Nucleus accumbens (tissue), 56 donors: ENCODE measurements at regions not wholly inside any gene's neighbourhood (a gene's known extent, or its start where the extent isn't known, plus 50 kb on each side); places are given as distances from the start of the nearest gene placed in this dataset.
"Not testable (repeated sequence)": the region's sequence is repeated elsewhere in the genome, so short reads cannot be mapped to it uniquely, and the experiment has no call there.

ENCODE experiments used
- DNase-seq, 56 donors: peaks; one replicate each; lab custom pipeline; 2025; lab: John Stamatoyannopoulos, UW

DNA sequence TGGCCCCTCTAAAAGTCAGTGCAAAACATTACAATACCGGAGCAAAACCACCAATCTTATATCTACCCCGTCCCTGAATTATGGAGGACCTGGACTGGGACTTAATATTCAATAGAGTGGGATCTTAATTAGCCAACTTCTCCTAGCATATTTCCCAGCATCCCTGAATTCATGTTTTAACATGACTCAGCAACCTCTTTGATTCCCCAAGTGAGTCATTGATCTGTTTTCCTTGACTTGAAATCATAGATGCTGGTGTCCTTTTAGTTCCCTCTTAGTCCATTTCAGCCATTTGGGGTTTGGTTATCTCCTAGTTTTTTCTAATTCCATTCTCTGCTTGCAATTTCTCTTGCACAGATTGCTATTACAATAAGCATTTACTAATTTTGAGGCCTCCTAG, 677.7 kb upstream of the CELF4 start:
- DNase-seq: no peak

- no peak for DNase-seq
Measured at GRCh38 chr18:38241736-38242135, 676.1 kb upstream of the CELF4 start.

DNA sequence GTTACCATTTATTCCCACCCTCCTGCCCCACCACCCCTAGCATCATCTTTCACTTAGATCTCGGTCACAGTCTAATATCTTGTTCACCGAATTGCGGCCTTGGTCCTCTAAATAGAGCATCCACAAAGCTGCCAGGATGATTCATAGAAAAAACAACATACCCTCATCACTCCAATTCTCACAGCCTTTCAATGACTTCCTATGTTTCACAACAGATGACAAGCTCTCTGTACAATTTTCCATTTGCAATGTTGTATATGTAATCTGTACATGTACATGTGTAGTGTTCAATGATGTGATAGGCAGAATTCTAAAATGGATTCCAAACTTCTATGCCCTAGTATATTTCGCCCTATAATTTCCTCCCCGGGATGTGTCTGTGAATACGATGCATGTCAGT, 675.6 kb upstream of the CELF4 start:
- DNase-seq: no peak

GRCh38 chr18:38239606-38240005, 674.0 kb upstream of the CELF4 start:
- no peak for DNase-seq

DNA sequence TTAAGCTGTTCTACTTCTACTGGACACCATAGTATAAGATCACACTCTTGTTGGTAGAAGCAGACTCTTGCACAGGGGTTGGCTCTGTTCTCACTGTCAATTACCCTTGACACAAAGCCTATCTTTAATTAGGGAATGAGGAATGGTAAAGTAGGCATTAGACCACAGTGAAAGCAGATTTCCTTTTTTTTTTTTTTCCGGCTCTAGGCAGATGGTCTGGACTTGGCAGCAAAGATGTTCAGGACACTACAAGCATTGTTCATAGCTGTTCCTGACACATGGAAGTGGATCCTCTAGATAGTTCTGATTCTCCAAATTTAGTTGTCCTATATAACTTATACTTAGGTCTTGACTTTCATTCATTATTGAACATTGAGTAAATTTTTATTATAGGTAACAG, 672.2 kb upstream of the CELF4 start:
- no peak for DNase-seq

DNA sequence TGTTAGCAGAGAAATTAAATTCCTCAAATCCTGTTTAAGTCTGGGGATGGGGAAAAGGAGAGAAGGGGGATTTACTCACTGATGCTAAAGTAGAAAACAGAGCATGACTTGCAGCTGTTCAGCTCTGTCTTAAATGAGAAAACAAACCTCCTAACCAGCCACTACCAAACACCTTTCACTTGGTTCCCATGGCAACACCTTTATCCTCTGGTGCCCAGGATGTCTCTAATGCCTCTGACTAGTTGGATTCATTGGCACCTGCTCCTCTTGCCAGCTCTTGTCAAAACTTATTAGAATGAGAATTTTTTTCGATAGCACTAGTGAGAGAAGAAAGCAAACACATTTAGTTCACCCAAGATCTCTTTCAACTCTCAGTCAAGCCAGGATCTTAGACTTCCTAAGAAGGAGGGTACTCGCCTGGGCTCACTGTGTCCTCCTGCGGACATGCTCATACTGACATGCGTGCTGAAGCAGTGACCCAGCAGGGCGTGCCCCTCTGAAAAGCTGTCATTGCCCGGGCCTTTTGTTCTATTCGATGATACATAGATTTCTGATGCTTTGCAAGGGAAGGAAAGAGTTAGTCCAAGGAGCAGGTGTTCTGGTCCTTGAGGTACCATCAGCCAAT, 656.0 kb upstream of the CELF4 start:
- peak in 1 of 56 donors; percentile 3 for DNase-seq

DNA sequence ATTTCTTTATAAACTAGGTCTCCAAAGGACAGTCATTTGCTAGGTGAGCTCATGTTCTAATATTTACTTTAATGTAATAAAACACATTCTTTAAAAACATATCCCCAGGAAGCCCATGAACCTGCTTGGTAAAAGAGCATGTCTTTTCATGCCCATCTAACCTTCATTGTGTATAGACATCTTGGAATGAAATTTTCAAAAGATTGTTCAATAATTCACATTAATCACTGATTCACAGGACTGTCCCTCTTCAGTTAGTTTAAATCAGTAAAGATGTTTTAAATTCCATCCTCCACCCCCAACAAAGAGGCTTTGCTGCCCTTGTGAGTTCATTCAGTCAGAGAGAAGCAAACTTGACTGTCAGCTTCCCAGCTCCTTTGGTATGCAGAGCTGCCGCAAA, 633.4 kb upstream of the CELF4 start:
- no peak for DNase-seq

- no peak for DNase-seq
Measured at GRCh38 chr18:38198526-38198925, 632.9 kb upstream of the CELF4 start.

- no peak for DNase-seq
Measured at GRCh38 chr18:38186491-38186890, 620.9 kb upstream of the CELF4 start.

DNA sequence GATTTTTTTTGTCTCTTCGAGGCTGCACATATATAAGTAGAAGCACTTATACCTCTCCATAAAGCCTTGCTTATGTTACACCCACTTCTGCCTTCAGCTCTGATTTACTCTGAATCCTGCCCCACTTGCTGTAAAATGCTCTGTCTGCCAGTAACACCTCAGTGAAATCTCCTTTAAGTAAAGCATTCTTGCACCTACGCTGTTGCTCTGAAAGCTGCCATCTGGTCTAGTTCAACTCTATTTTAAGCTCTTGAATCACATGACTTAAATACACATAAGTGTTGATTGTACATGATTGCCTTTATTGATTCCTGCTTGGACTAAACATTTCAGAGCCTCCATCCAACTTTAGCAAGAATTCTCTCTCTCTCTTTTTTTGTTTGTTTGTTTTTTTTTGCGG, 609.0 kb upstream of the CELF4 start:
- no peak for DNase-seq

DNA sequence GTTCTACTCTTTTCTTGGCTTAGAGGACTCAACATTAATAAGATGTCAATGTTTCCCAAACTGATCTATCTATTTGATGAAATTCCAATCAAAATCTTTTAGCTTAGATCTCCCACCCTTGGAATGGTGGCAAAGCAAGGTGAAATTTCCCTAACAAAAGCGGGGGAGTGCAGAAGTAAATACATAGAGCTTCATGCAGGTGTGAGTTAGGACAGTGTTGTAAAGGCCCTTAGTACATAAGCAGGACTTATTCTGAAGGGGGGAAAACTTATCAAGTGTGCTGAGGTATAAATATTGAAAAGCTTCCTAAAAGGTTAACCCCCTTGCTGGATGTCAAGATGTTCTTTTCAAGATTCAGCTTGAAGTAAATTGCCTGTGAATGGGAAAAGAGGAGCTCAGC, 608.6 kb upstream of the CELF4 start:
- no peak for DNase-seq

DNA sequence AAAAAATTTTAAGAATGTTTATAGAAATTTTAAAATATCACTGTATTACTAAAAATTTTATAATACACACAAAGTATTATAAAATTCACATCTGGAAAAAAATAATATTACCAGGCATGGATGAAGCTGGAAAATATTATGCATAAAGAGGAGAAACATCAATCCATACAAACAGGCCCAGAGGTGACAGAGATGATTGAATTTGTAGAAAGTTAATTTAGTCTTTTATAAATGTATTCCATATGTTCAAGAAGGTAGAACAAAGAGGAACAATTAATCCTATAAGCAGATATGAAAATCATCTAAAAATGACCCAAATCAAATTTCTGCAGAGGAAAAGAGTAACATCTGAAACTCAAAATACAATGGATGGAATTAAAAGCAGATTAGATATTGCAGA, 605.2 kb upstream of the CELF4 start:
- no peak for DNase-seq

DNA sequence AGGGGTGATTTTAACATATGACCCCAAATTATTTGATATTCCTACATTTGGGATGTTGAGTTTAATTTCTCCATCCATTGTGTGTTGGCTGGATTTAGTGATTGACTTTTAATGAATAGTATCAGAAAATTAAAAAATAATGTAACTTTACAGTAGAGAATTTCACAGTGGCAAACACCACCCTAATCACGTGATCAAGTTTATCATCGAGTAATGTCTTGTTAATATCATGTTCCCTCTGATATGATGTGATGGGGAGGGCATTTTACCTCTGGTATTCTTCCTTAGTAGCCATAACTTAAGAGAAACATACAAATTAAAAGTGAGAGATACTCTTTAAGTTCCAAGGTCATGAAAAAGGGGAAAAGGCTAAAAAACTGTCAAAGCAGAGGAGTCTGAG, 602.0 kb upstream of the CELF4 start:
- no peak for DNase-seq

- not testable (repeated sequence) for DNase-seq
Measured at GRCh38 chr18:38153116-38153515, 587.5 kb upstream of the CELF4 start.

GRCh38 chr18:38116716-38117115, 551.1 kb upstream of the CELF4 start:
- DNase-seq: no peak

- DNase-seq: no peak
Measured at GRCh38 chr18:38115201-38115600, 549.6 kb upstream of the CELF4 start.

GRCh38 chr18:38087538-38087937, 521.9 kb upstream of the CELF4 start:
- DNase-seq: no peak

GRCh38 chr18:38081516-38081915, 515.9 kb upstream of the CELF4 start:
- DNase-seq: no peak

DNA sequence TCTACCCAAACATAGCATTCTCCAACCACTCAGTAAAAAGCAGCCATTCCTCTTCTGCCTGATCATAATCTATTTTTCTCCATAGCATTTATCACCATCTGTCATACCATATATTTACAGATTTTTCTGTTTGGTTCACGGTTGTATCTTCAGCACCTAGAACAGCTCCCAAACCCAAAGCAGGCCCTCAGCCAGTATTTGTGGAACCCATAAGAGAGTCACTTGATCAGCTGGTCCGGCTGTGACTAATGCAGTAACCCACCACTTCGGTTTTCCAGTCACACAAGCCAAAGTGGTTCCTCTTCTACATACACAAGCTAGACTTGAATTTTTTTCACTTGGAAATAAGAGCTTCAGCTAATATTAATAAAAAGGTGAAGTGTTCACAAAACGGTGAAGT, 511.6 kb upstream of the CELF4 start:
- no peak for DNase-seq

DNA sequence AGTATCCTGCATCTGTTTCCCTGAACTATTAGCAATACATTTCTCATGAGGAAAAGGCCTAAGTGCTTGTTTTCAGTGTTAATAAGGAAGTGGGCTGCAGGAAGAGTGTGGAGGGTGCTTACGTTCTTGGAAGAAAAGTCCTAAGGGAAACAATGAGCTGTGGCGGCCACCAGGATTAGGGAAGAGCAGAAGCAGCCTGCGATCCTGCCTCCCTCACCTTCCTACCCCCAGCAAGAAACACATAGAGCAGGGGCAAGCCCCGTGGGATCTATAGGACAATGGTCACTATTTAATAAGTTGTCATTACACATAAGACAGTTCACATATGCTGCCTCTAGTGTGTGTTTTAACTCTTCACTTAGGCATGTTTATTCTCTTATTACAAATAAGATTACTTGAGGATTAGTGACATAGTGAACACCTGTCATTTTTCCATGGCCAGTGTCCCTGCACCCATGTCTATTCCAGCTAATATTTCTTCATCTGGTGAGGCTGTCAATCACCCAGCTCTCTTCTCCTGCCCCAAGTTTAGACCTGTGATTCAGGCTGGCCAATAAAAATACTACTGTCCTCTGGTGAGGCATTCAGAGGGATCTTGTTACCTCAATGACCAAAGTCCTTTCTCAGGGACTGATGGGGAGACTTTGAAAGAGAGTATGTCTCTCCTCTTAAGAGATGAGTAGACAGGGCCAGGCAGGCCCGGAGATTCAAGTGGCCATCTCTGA, 510.9 kb upstream of the CELF4 start:
- no peak for DNase-seq

GRCh38 chr18:38074298-38074876, 508.8 kb upstream of the CELF4 start:
- DNase-seq: no peak

DNA sequence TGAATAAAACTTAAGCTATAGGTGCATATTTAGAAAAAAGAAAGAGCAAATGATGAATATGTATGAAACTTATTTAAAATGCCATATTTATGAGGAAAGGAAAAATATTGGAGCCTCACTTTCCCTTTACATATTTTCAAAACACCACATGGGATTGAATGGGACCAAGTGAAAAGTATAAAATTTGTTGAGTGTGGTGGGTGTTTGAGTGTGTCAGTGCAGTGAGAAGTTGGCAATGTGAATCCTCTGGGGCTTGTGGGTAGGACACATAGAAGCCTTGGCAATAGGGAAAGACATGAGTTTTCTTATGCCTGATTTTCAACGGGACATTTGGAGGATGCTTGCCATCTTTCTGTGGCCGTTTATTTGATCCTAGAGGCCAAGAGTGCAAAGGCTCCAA, 502.2 kb upstream of the CELF4 start:
- no peak for DNase-seq
